ENCODE measurements at regions not wholly inside any gene's neighbourhood (a gene's known extent, or its start where the extent isn't known, plus 50 kb on each side); places are given as distances from the start of the nearest gene placed in this dataset.

DNA sequence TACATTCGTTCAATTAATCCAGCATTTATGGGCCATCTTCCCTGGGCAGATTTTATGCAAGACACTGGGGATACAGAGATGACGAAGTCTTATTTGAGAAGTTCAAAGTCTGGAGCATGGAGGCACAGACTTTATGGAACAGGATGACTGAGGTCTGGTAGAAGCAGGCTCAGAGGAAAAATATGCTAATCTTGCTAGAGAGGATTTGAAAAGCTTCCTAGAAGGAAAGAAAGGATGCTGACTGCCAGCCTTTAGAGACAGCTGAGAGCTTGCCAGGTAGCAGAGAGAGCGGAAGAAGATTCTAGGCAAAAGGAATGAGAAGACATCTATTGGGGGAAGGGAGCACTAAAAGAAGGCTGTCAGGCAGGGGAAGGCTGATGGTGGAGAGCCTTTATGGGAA is 75.5 kb upstream of the ATP5PO start:
- DNase-seq (ENCODE audit: low read depth, low spot score), result no peak
- H3K9ac ChIP-seq (ENCODE audit: control insufficient read depth, insufficient read depth, low read length), result no peak overlapping the region
- no peak for ATAC-seq
- no peaks in the 10 kb centered on the region for H3K36me3 ChIP-seq (ENCODE audit: control insufficient read depth in 2 of 2, insufficient read depth in 2 of 2, low read length in 1 of 2)
- RAD21 ChIA-PET (ENCODE audit: unreplicated experiment), result no interaction called here
- no peak overlapping the region for H2AFZ ChIP-seq (ENCODE audit: control insufficient read depth, low read depth, low read length)
- H3K4me2 ChIP-seq (ENCODE audit: control insufficient read depth, insufficient read depth), result no peak overlapping the region
- no peaks in the 10 kb centered on the region for H3K27me3 ChIP-seq (replicated peaks in 1 of 2; ENCODE audit: control insufficient read depth in 2 of 2, insufficient read depth in 2 of 2, low read length in 1 of 2)
- H3K4me1 ChIP-seq (ENCODE audit: control insufficient read depth, insufficient read depth, low read length), result no peaks in the 10 kb centered on the region
- no TSS peak for BruUV-seq (replicated peaks)
- no peaks in the 10 kb centered on the region for H4K20me1 ChIP-seq (ENCODE audit: control insufficient read depth, insufficient read depth)
- FAIRE-seq, result no peak
- H3K4me3 ChIP-seq, result no peak overlapping the region
- peaks cover 11% of the 10 kb centered on the region; the same call in 2 of the 3 replicates for H3K9me3 ChIP-seq (replicated peaks; ENCODE audit: control insufficient read depth, insufficient read depth, low read length)
- SMC1A ChIA-PET (ENCODE audit: uncharacterized antibody, unreplicated experiment), result interaction anchor here (2.4 kb wide), 1 partner anchor 29 kb away, joined by 7 read pairs; no protein-coding TSS in a partner anchor
- intact Hi-C loops (cut with micrococcal nuclease; ENCODE audit: unreplicated experiment), result no loop called here
- in situ Hi-C loops (cut with MboI), result no loop called here
- CTCF ChIA-PET, result interaction anchor here (1.3 kb wide), 1 partner anchor 10 kb away, joined by 5 read pairs; no protein-coding TSS in a partner anchor
- TF ChIP-seq PRDM15 (CRISPR knock-in tag; IDR thresholded peaks at IDR 0.05), result no peak
- TF ChIP-seq RBBP5 (conservative IDR thresholded peaks at IDR 0.05), result no peak
- no peak overlapping the region for H3K27ac ChIP-seq (ENCODE audit: control insufficient read depth, insufficient read depth)
- no peaks in the 10 kb centered on the region for H3K79me2 ChIP-seq (ENCODE audit: control insufficient read depth, insufficient read depth, low read length)
- POLR2A ChIA-PET, result interaction anchor here (1.3 kb wide), 1 partner anchor 10 kb away, joined by 4 read pairs; no protein-coding TSS in a partner anchor
- whole genome bisulfite sequencing (ENCODE audit: insufficient coverage, insufficient replicate concordance, low lambda C conversion rate, missing lambda C conversion rate), result 97% methylated on average over 3 of the region's 3 CpGs

DNA sequence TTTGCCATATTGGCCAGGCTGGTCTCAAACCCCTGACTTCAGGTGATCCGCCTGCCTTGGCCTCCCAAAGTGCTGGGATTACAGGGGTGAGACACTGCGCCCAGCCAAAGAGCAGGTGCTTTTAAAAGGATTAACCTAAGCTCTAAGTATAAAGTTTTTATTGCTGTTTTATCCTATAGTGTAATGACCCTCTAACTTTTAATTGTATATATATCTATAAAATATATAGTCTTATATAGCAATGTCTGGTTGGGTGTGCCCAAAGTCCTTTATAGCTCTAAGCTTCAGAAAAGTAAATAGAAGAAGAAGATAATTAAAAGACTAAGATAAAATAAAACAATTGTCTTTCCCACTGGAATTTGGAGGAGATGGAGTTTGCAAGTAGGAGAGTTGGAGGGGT is 73.8 kb upstream of the ATP5PO start:
- no peak overlapping the region for H3K4me2 ChIP-seq (ENCODE audit: control insufficient read depth, insufficient read depth)
- no peaks in the 10 kb centered on the region for H3K36me3 ChIP-seq (ENCODE audit: control insufficient read depth in 2 of 2, insufficient read depth in 2 of 2, low read length in 1 of 2)
- no peak for FAIRE-seq
- BruUV-seq (replicated peaks), result no TSS peak
- ChIA-PET RAD21 (ENCODE audit: unreplicated experiment) (interaction anchor here (1.0 kb wide), 1 partner anchor 127 kb away, joined by 4 read pairs; no protein-coding TSS in a partner anchor), SMC1A (ENCODE audit: uncharacterized antibody, unreplicated experiment) (interaction anchor here (0.7 to 1.3 kb wide), 2 partner anchors 28 to 65 kb away, joined by 3 to 4 read pairs; no protein-coding TSS in a partner anchor), CTCF (interaction anchor here (1.0 to 1.7 kb wide), 2 partner anchors 13 to 50 kb away, joined by 3 to 4 read pairs; no protein-coding TSS in a partner anchor), POLR2A (interaction anchor here (0.6 to 0.9 kb wide), 2 partner anchors 15 to 50 kb away, joined by 3 to 5 read pairs; no protein-coding TSS in a partner anchor)
- no peaks in the 10 kb centered on the region for H3K79me2 ChIP-seq (ENCODE audit: control insufficient read depth, insufficient read depth, low read length)
- intact Hi-C loops (cut with micrococcal nuclease; ENCODE audit: unreplicated experiment), result no loop called here
- no peak overlapping the region for H3K4me3 ChIP-seq
- peaks cover 11% of the 10 kb centered on the region for H3K4me1 ChIP-seq (ENCODE audit: control insufficient read depth, insufficient read depth, low read length)
- DNase-seq (ENCODE audit: low read depth, low spot score), result no peak
- no peak overlapping the region for H3K27ac ChIP-seq (ENCODE audit: control insufficient read depth, insufficient read depth)
- no peak for ATAC-seq
- H3K9ac ChIP-seq (ENCODE audit: control insufficient read depth, insufficient read depth, low read length), result no peak overlapping the region
- no peak overlapping the region for H2AFZ ChIP-seq (ENCODE audit: control insufficient read depth, low read depth, low read length)
- TF ChIP-seq CHD4 (IDR thresholded peaks at IDR 0.05) (no peak), PML (IDR thresholded peaks at IDR 0.05; ENCODE audit: low read length) (no peak), RELB (IDR thresholded peaks at IDR 0.05; ENCODE audit: low read depth) (no peak), RBBP5 (conservative IDR thresholded peaks at IDR 0.05) (no peak), MTA3 (IDR thresholded peaks at IDR 0.05; ENCODE audit: borderline replicate concordance, low read length) (no peak), RFX5 (IDR thresholded peaks at IDR 0.05; ENCODE audit: low read depth, low read length) (no peak), KLF5 (IDR thresholded peaks at IDR 0.05; ENCODE audit: partially characterized antibody) (no peak), RELA (IDR thresholded peaks at IDR 0.05; ENCODE audit: borderline replicate concordance, partially characterized antibody) (no peak), WRNIP1 (IDR thresholded peaks at IDR 0.05; ENCODE audit: borderline replicate concordance, low read depth, low read length) (no peak), BACH1 (IDR thresholded peaks at IDR 0.05; ENCODE audit: borderline replicate concordance) (no peak), SMAD1 (IDR thresholded peaks at IDR 0.05; ENCODE audit: low read depth, partially characterized antibody) (no peak), SIX5 (IDR thresholded peaks at IDR 0.05; ENCODE audit: low read depth, low read length, severe bottlenecking) (no peak)
- H3K9me3 ChIP-seq (replicated peaks; ENCODE audit: control insufficient read depth, insufficient read depth, low read length), result peaks cover 11% of the 10 kb centered on the region; the same call in 2 of the 3 replicates
- in situ Hi-C loops (cut with MboI), result no loop called here
- H3K27me3 ChIP-seq (replicated peaks in 1 of 2; ENCODE audit: control insufficient read depth in 2 of 2, insufficient read depth in 2 of 2, low read length in 1 of 2), result no peaks in the 10 kb centered on the region
- 49% methylated on average over 2 of the region's 2 CpGs for WGBS (ENCODE audit: insufficient coverage, insufficient replicate concordance, low lambda C conversion rate, missing lambda C conversion rate)
- no peaks in the 10 kb centered on the region for H4K20me1 ChIP-seq (ENCODE audit: control insufficient read depth, insufficient read depth)

All from GM12878 (cell line).